NCI-H1930 (cell line): ENCODE measurements at regions not wholly inside any gene's neighbourhood (a gene's known extent, or its start where the extent isn't known, plus 50 kb on each side); places are given as distances from the start of the nearest gene placed in this dataset.

Experiments used
- DNase-seq, 2 experiments: peaks; one replicate each; lab custom pipeline; 2025; lab: John Stamatoyannopoulos, UW

DNA sequence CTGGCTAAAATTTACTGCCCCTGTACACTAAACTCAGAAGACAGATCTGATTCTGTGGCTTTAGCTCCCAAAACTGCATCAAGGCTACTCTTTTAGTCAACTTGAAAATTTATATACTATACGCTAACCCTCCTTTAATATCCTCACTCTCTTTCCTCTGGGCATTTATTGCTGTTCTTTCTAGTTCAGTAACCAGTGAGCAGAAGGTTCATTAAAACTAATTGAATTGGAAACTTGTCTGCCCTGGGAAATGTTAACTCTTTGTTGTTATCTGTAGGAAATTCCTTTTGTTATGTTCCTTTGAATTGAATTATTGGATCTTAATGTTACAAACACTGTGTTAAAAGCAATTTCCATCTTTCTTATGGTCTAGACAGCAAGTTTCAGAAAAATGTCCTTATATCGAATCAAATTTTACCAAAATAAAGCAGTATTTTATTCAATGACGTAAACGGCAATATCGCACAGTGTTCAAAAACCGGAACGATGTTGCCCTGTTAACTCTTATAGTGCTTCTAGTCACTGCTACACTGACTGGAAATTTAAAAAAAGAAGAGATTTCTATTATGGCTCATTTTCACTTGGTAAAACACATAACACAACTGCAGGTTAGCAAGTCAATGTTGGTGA is 168.3 kb downstream of the NR4A2 start:
- no peak for DNase-seq

GRCh38 chr2:156158808-156159207 is 173.7 kb downstream of the NR4A2 start:
- DNase-seq = no peak

GRCh38 chr2:156157670-156158069 is 174.9 kb downstream of the NR4A2 start:
- no peak for DNase-seq

- DNase-seq = no peak
These were observed 175.9 kb downstream of the NR4A2 start for GRCh38 chr2:156156580-156156979.

DNA sequence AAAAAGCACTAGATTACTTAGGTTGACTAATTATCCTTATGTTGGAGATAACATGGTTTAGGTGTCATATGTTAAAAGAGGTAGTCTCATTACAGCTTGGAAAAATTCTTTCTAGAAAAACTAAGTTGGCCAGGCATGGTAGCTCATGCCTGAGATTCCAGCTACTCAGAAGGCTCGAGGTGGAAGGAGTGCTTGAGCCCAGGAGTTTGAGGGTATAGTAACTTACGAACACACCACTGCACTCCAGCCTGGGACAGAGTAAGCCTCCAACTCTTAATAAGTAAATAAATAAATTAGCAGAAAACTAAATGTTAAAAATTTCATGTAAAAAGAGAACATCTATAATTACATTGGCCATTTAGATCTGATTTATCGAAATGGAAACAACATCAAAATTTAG is 177.2 kb downstream of the NR4A2 start:
- DNase-seq = no peak

GRCh38 chr2:156151351-156151750 is 181.2 kb downstream of the NR4A2 start:
- DNase-seq = no peak

DNA sequence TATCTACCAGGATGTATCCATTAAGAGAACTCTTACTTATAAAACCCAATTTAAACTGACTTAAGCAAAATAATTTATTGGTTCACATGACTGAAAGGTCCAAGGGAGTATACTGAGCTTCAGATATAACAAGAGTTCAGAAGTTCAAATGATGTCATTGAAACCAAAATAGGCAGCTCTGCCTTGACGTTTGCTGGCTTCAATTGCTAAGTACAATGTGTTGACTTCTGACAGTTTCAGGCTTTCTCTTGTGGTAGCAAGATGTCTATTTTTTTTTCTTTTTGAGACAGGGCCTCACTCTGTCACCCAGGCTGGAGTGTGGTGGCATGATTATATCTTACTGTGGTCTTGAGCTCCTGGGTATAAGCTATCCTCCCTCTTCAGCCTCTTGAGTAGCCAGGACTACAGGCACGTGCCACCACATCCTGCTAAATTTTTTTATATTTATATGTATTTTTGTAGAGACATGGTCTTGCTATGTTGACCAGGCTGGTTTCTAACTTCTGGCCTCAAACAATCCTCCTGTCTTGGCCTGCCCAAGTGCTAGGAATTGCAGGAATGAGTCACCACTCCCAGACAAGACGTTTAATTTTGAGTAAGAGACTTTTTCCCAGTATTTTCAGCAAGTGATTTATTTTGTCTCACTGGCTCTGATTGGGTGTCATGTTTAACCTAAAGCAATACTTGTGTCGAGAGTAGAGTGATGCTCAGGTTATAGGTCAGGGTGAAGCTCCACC is 184.8 kb downstream of the NR4A2 start:
- DNase-seq = no peak

GRCh38 chr2:156145976-156146375 is 186.5 kb downstream of the NR4A2 start:
- no peak for DNase-seq

- no peak for DNase-seq
These were observed 187.1 kb downstream of the NR4A2 start for GRCh38 chr2:156145469-156145868.

- DNase-seq = no peak
These were observed 196.0 kb downstream of the NR4A2 start for GRCh38 chr2:156136566-156136965.

DNA sequence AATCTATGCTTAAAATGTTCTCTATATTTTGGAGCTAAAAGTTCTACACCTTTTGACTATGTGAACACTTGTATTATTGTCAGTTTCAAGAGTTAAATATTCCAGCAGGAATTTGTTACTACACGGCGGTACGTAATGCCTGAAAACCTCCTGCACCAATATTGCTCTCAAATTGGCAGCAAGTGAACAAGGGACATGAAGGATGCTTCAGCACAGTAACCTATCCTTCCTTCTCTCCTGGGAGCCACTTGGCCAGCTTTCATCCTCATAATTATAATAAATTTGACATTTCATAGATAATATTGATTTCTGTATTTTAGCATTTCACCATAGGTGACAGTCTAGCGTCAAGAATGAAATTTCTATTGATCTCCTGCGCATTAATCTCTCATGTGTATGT is 197.6 kb downstream of the NR4A2 start:
- no peak for DNase-seq

DNA sequence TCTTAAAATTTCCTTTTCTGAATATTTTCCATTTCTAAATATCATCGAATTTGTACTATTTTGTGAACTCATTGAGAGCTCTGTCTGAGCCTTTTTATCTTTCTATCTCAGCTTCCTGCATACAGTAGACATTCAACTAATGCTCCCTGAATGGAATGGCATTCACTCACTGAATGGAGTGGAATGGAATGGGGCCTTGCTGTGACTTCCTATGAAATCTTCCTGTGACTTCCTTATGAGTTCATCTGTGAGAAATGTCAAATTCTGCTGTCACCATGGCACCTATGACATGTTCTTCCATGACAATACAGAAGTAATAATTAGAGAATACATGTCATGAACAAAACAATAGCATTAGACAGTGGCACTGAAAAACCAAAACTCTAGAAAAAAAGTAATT is 199.6 kb downstream of the NR4A2 start:
- no peak for DNase-seq

- DNase-seq = no peak
These were observed 200.4 kb downstream of the NR4A2 start for GRCh38 chr2:156132130-156132529.

DNA sequence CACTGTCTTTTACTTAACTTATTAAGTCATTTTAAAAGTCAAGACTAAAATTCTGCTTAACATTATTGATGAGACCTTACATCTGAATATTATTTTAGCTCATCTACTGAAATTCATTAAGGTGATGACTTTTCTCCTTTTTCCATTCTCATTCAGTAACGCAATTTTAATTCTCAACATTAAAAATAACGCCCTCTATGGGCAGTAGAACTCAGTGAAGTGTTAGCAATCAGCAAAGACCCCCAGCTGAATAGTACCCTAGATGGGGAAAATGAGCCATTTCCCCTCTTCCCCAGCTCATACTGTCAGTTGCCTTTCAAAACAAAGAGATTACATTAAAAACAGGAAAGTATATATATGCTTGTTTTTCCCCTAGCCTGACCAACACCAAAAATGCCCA is 203.3 kb downstream of the NR4A2 start:
- no peak for DNase-seq

GRCh38 chr2:156125018-156125417 is 207.5 kb downstream of the NR4A2 start:
- no peak for DNase-seq

- peak in 1 of 2 experiments; percentile 3 for DNase-seq
These were observed 208.1 kb downstream of the NR4A2 start for GRCh38 chr2:156124458-156124857.

DNA sequence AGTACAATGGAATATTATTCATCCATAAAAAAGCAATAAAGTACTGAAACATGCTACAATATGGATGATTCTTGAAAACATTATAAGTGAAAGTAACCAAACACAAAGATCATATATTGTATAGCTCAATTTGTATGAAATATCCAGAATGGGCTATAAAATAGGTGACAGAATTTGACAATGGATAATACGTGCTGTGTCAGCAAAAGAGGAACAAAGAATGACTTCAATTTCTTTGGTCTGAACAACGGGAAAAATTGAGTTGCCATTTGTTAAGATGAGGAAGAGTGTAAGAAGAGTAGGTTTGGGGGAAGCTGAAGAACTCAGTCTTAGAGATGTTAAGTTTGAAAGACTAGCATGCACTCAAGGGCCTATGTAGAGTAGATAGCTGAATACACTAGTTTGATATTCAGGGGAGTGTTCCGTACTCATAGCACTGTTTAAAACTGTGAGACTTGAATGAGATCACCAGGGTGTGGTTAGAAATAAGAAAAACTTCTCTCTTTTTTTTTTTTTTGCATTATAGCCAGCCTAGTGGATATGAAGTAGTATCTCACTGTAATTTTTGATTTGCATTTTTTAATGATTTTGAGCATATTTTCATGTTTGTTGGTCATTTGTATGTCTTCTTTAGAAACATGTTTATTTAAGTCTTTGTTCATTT is 213.6 kb downstream of the NR4A2 start:
- no peak for DNase-seq

- no peak for DNase-seq
These were observed 216.4 kb downstream of the NR4A2 start for GRCh38 chr2:156116113-156116512.

- DNase-seq = no peak
These were observed 217.2 kb downstream of the NR4A2 start for GRCh38 chr2:156115338-156115737.

GRCh38 chr2:156112323-156112722 is 220.2 kb downstream of the NR4A2 start:
- no peak for DNase-seq

GRCh38 chr2:156110890-156111289 is 221.6 kb downstream of the NR4A2 start:
- no peak for DNase-seq

GRCh38 chr2:156099382-156099781 is 233.1 kb downstream of the NR4A2 start:
- no peak for DNase-seq

DNA sequence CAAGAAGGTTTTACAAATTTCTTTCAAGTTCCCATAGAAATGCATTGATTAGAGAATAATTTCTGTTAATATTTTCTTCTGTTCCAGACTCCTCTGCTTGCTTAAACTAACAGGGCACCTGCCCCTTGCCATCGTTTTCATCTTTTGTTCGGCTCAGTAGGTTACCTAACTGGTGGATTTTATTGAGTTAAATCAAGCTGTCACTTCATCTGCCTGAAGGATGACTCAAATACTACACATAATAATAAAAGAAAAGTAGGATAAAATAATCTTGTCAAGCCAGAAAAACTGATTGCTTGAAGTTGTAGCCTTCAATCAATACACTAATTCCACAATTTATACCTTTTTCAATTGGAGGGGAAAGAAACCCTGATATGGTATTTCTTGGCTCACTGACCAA is 234.0 kb downstream of the NR4A2 start:
- DNase-seq = peak; percentile 74 to 80
